GM12872 (cell line): ENCODE measurements at regions not wholly inside any gene's neighbourhood (a gene's known extent, or its start where the extent isn't known, plus 50 kb on each side); places are given as distances from the start of the nearest gene placed in this dataset.

ENCODE experiments used
- CTCF ChIP-seq: IDR thresholded peaks from 3 replicates; pipeline ENCODE4 v1.5.1; 2011; ENCODE audit warnings: low read depth, mild to moderate bottlenecking, low read length, moderate library complexity; ENCODE audit not compliant: insufficient read depth

- no peak for TF ChIP-seq CTCF
Observed at GRCh38 chr10:120282846-120283492, 174.1 kb upstream of the PLPP4 start.

- no peak for TF ChIP-seq CTCF
Observed at GRCh38 chr10:120285408-120285807, 171.6 kb upstream of the PLPP4 start.

- no peak for TF ChIP-seq CTCF
Observed at GRCh38 chr10:120286280-120286679, 170.7 kb upstream of the PLPP4 start.

GRCh38 chr10:120300513-120300912 lies 156.5 kb upstream of the PLPP4 start:
- no peak for TF ChIP-seq CTCF

GRCh38 chr10:120308589-120308988 lies 148.4 kb upstream of the PLPP4 start:
- TF ChIP-seq CTCF, result no peak

- TF ChIP-seq CTCF, result no peak
Observed at GRCh38 chr10:120313715-120314114, 143.3 kb upstream of the PLPP4 start.

GRCh38 chr10:120314442-120314841 lies 142.6 kb upstream of the PLPP4 start:
- no peak for TF ChIP-seq CTCF
